ENCODE measurements at regions not wholly inside any gene's neighbourhood (a gene's known extent, or its start where the extent isn't known, plus 50 kb on each side); places are given as distances from the start of the nearest gene placed in this dataset.

- no peak for DNase-seq (ENCODE audit: low spot score)
Observed at GRCh38 chr4:81946996-81947395, 426.8 kb downstream of the HNRNPD start.

- DNase-seq (ENCODE audit: low spot score): no peak
Observed at GRCh38 chr4:81930506-81931238, 443.1 kb downstream of the HNRNPD start.

GRCh38 chr4:81923140-81923539 lies 450.7 kb downstream of the HNRNPD start:
- no peak for DNase-seq (ENCODE audit: low spot score)

GRCh38 chr4:81922313-81922712 lies 450.6 kb upstream of the RASGEF1B start:
- no peak for DNase-seq (ENCODE audit: low spot score)

- no peak for DNase-seq (ENCODE audit: low spot score)
Observed at GRCh38 chr4:81921751-81922159, 450.0 kb upstream of the RASGEF1B start.

GRCh38 chr4:81919810-81920209 lies 448.1 kb upstream of the RASGEF1B start:
- no peak for DNase-seq (ENCODE audit: low spot score)

- no peak for DNase-seq (ENCODE audit: low spot score)
Observed at GRCh38 chr4:81919223-81919622, 447.5 kb upstream of the RASGEF1B start.

GRCh38 chr4:81915430-81915829 lies 443.7 kb upstream of the RASGEF1B start:
- no peak for DNase-seq (ENCODE audit: low spot score)

- DNase-seq (ENCODE audit: low spot score): no peak
Observed at GRCh38 chr4:81914623-81915022, 442.9 kb upstream of the RASGEF1B start.

- peak; percentile 38 for DNase-seq (ENCODE audit: low spot score)
Observed at GRCh38 chr4:81913427-81913879, 441.7 kb upstream of the RASGEF1B start.

GRCh38 chr4:81912376-81913030 lies 440.8 kb upstream of the RASGEF1B start:
- no peak for DNase-seq (ENCODE audit: low spot score)

- no peak for DNase-seq (ENCODE audit: low spot score)
Observed at GRCh38 chr4:81906905-81907304, 435.2 kb upstream of the RASGEF1B start.

- no peak for DNase-seq (ENCODE audit: low spot score)
Observed at GRCh38 chr4:81905971-81906370, 434.3 kb upstream of the RASGEF1B start.

GRCh38 chr4:81904121-81904520 lies 432.4 kb upstream of the RASGEF1B start:
- no peak for DNase-seq (ENCODE audit: low spot score)

GRCh38 chr4:81903212-81903611 lies 431.5 kb upstream of the RASGEF1B start:
- no peak for DNase-seq (ENCODE audit: low spot score)

- DNase-seq (ENCODE audit: low spot score): no peak
Observed at GRCh38 chr4:81898862-81899504, 427.3 kb upstream of the RASGEF1B start.

- no peak for DNase-seq (ENCODE audit: low spot score)
Observed at GRCh38 chr4:81896936-81897335, 425.2 kb upstream of the RASGEF1B start.

GRCh38 chr4:81891005-81891996 lies 419.6 kb upstream of the RASGEF1B start:
- no peak for DNase-seq (ENCODE audit: low spot score)

- no peak for DNase-seq (ENCODE audit: low spot score)
Observed at GRCh38 chr4:81884986-81885385, 413.3 kb upstream of the RASGEF1B start.

GRCh38 chr4:81883530-81884450 lies 412.1 kb upstream of the RASGEF1B start:
- DNase-seq (ENCODE audit: low spot score): no peak

GRCh38 chr4:81883004-81883403 lies 411.3 kb upstream of the RASGEF1B start:
- no peak for DNase-seq (ENCODE audit: low spot score)

All from CD4-positive, alpha-beta T cell treated with Interleukin-6 at 100 ng/mL for 8 hours (primary cell).